ENCODE measurements at regions not wholly inside any gene's neighbourhood (a gene's known extent, or its start where the extent isn't known, plus 50 kb on each side); places are given as distances from the start of the nearest gene placed in this dataset.

GRCh38 chr2:118219611-118220010 lies 131.3 kb downstream of the INSIG2 start:
- H3K4me3 ChIP-seq (replicated peaks; ENCODE audit: low read depth, low read length) = no peak overlapping the region
- DNase-seq (ENCODE audit: extremely low read depth, low read depth) = no peak
- no peak for TF ChIP-seq CTCF (IDR thresholded peaks at IDR 0.05; ENCODE audit: low read depth, low read length, missing control alignments)

DNA sequence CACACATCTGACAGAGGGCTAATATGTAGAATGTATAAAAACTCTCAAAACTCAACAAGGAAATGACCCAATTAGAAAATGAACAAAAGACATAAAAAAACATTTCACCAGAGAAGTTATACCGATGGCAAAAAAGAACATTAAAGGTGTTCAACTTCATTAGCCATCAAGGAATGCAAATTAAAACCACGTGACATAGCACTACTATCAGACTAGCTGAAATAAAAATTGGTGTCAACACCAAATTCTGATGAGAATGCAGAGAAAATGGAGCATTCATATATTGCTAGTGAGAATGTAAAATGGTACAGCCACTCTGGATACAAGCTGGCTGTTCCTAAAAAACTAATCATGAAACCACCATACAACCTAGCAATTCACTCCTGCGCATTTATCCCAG lies 128.0 kb downstream of the INSIG2 start:
- H3K4me3 ChIP-seq (replicated peaks; ENCODE audit: low read depth, low read length) = no peak overlapping the region
- DNase-seq (ENCODE audit: extremely low read depth, low read depth) = no peak
- TF ChIP-seq CTCF (IDR thresholded peaks at IDR 0.05; ENCODE audit: low read depth, low read length, missing control alignments) = no peak

DNA sequence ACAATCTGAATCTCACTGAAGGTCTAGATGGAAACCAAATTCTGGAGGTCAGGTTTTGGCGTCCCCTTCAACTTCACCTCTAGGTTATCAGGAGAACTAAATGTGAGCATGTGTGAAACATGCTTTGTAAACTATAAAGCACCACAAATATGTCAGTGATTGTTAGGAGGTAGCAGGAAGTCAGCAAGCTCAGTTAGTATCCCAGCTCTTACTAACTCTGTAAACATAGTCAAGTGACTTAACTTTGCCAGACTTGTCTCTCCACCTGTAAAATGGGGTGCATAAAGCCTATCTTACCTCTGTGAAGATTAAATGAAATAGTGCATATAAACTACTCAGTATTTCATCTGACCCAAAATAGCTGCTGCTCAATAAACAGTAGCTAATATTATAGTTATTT lies 121.5 kb downstream of the INSIG2 start:
- H3K4me3 ChIP-seq (replicated peaks; ENCODE audit: low read depth, low read length) = no peak overlapping the region
- DNase-seq (ENCODE audit: extremely low read depth, low read depth) = no peak
- TF ChIP-seq CTCF (IDR thresholded peaks at IDR 0.05; ENCODE audit: low read depth, low read length, missing control alignments) = no peak

DNA sequence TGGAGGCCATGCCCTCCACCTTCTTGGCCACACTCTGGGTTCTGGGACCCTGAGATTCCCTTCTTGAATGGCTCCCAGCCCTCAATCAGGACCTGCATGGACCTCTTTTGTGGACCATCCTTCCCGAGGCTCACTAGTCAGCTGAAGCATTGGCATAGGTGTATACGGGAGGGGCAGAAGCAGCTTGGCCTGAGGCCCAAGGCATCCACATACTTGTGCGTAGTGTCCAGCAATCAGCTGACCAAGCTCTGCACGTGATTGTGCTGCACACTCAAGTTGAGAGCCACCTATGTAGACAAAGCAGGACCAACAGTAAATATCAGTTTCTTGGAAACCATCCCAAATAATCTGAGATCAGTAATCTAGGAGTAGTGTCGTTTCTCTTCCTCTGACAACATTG lies 119.6 kb downstream of the INSIG2 start:
- no peak for TF ChIP-seq CTCF (IDR thresholded peaks at IDR 0.05; ENCODE audit: low read depth, low read length, missing control alignments)
- H3K4me3 ChIP-seq (replicated peaks; ENCODE audit: low read depth, low read length) = no peak overlapping the region

DNA sequence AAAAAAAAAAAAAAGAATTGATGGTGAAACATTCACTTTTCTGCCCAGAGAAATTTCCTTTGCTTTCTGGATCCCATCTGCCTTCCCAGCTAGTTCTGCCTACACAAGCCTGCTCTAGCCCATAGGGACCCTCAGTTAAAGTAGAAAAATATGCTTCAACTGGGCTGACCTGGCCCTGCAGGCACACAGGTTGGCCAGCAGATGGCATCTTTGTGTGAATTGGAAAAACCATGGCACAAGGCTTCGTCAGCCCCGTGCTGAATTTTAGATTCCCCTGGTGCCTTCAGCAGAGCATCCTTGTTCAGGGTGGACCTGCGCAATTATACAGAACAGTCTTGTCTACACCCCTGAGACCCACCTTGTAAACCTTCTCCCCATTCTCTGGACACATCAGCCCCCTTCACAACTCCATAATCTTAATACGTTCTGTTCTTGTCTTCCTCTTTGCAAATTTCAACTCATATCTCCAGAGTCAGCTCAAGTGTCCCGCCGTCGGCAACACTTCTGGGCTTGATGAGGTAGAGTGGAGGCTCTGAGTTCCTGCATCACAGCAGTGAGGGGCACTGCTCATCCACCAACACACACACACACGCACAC lies 114.5 kb downstream of the INSIG2 start:
- peak; percentile 88 for TF ChIP-seq CTCF (IDR thresholded peaks at IDR 0.05; ENCODE audit: low read depth, low read length, missing control alignments)
- no peak for DNase-seq (ENCODE audit: extremely low read depth, low read depth)

More for the DNA sequence above, 119.6 kb downstream of the INSIG2 start:
- DNase-seq (ENCODE audit: extremely low read depth, low read depth) = no peak

GRCh38 chr2:118198268-118198667 lies 110.0 kb downstream of the INSIG2 start:
- no peak for TF ChIP-seq CTCF (IDR thresholded peaks at IDR 0.05; ENCODE audit: low read depth, low read length, missing control alignments)
- no peak overlapping the region for H3K4me3 ChIP-seq (replicated peaks; ENCODE audit: low read depth, low read length)
- no peak for DNase-seq (ENCODE audit: extremely low read depth, low read depth)

More for the DNA sequence above, 114.5 kb downstream of the INSIG2 start:
- H3K4me3 ChIP-seq (replicated peaks; ENCODE audit: low read depth, low read length) = no peak overlapping the region
